ENCODE measurements at regions not wholly inside any gene's neighbourhood (a gene's known extent, or its start where the extent isn't known, plus 50 kb on each side); places are given as distances from the start of the nearest gene placed in this dataset.
A peak's percentile ranks its signal among the peaks of the same experiment; 100 is the strongest.

DNA sequence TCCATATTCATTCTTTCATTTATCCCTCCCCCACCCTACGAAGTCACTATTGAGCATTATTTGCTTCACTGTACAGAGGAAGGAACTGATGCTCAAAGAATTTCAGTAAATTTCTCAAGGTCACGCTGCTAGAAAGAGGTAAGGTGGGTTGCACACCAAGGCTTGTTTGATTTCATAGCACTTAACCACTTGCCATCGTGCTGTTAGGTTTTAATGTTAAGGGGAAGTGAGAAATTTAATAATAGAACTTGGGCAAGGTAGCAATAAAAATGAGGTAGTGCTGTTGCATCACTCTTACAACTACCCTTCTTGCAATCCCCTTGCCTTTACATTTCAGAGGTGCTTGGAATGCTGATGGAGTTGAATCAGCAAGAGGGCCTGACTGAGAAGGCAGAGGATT is 343.1 kb downstream of the MID1IP1 start:
- DNase-seq (ENCODE audit: low read depth), result no peak
- TF ChIP-seq, protein P1, sequence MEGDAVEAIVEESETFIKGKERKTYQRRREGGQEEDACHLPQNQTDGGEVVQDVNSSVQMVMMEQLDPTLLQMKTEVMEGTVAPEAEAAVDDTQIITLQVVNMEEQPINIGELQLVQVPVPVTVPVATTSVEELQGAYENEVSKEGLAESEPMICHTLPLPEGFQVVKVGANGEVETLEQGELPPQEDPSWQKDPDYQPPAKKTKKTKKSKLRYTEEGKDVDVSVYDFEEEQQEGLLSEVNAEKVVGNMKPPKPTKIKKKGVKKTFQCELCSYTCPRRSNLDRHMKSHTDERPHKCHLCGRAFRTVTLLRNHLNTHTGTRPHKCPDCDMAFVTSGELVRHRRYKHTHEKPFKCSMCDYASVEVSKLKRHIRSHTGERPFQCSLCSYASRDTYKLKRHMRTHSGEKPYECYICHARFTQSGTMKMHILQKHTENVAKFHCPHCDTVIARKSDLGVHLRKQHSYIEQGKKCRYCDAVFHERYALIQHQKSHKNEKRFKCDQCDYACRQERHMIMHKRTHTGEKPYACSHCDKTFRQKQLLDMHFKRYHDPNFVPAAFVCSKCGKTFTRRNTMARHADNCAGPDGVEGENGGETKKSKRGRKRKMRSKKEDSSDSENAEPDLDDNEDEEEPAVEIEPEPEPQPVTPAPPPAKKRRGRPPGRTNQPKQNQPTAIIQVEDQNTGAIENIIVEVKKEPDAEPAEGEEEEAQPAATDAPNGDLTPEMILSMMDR (IDR thresholded peaks at IDR 0.05; ENCODE audit: insufficient read depth, low read length, poor library complexity, severe bottlenecking), result no peak
- H3K27me3 ChIP-seq (ENCODE audit: control insufficient read depth, insufficient read depth, low read length), result no peaks in the 10 kb centered on the region

DNA sequence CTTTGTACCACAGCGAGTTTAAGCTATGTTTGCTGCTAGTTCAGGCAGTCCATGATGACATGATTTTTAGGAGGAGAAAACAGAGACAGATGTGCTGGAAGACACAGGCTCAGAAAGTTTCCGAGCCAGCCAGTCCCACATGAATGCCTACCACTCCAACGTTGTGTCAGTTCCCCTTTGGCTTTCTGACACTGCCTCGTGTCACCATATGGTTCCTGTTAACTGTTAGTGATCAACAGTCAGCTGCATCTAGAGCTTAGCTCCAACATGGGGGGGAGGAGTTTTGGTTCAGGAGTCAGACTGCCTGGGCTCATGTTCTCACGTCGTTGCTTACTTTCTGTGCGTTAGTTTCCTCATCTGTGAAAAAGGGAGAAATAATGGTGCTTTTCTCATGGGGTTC is 343.7 kb downstream of the MID1IP1 start:
- TF ChIP-seq, protein P1 (IDR thresholded peaks at IDR 0.05; ENCODE audit: insufficient read depth, low read length, poor library complexity, severe bottlenecking), result no peak
- DNase-seq (ENCODE audit: low read depth), result no peak
- H3K4me3 ChIP-seq (ENCODE audit: low read depth, low read length), result no peak overlapping the region
- no peaks in the 10 kb centered on the region for H3K27me3 ChIP-seq (ENCODE audit: control insufficient read depth, insufficient read depth, low read length)
- H3K36me3 ChIP-seq (ENCODE audit: control insufficient read depth, insufficient read depth, low read length), result no peaks in the 10 kb centered on the region

More for the DNA sequence above, 343.1 kb downstream of the MID1IP1 start:
- H3K4me3 ChIP-seq (ENCODE audit: low read depth, low read length), result no peak overlapping the region
- H3K36me3 ChIP-seq (ENCODE audit: control insufficient read depth, insufficient read depth, low read length), result no peaks in the 10 kb centered on the region

DNA sequence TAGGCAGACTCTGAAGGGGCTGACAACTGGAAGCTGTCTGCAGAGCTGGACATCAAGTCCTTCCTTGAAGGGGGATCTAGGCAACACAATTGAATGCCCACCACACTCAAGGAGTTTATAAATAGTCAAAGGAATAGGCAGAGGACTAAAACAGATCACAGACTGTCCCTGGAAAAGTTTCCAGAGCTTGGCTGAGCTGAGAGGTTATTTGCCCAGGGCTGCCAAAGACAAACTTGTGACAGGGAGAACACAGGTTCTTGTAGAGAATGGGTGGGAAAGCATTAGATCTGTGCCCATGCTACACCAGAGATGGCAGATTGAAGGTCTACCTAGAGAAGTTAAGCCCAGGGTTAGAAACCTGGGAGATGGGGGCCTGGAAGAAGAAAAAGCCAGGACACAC is 344.6 kb downstream of the MID1IP1 start:
- Histone ChIP-seq H3K27me3 (ENCODE audit: control insufficient read depth, insufficient read depth, low read length) (no peaks in the 10 kb centered on the region), H3K36me3 (ENCODE audit: control insufficient read depth, insufficient read depth, low read length) (no peaks in the 10 kb centered on the region), H3K4me3 (ENCODE audit: low read depth, low read length) (no peak overlapping the region)
- DNase-seq (ENCODE audit: low read depth), result no peak
- TF ChIP-seq, protein P1 (IDR thresholded peaks at IDR 0.05; ENCODE audit: insufficient read depth, low read length, poor library complexity, severe bottlenecking), result no peak

DNA sequence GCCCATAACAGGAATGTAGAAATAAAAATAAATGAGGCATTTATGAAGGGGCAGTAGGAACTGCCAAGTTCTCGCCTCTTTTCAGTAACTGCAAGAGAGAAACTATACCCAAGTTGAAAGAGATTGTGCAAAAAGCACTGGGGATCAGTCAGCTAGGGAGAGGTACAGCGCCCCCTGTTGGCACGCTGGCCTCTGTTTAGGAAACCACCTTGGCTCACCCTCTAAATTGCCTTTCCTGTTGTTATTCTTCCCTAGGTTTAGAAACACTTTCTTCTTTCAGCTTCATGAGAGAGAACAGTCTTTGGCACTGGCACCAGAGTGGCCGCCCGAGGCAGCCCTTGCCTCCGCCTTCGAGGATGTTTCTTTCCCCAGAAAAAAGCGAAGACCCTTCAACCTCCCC is 348.5 kb downstream of the MID1IP1 start:
- Histone ChIP-seq H3K4me3 (ENCODE audit: low read depth, low read length) (no peak overlapping the region), H3K36me3 (ENCODE audit: control insufficient read depth, insufficient read depth, low read length) (no peaks in the 10 kb centered on the region), H3K27me3 (ENCODE audit: control insufficient read depth, insufficient read depth, low read length) (no peaks in the 10 kb centered on the region)
- DNase-seq (ENCODE audit: low read depth), result no peak
- TF ChIP-seq, protein P1 (IDR thresholded peaks at IDR 0.05; ENCODE audit: insufficient read depth, low read length, poor library complexity, severe bottlenecking), result peak; percentile 63

DNA sequence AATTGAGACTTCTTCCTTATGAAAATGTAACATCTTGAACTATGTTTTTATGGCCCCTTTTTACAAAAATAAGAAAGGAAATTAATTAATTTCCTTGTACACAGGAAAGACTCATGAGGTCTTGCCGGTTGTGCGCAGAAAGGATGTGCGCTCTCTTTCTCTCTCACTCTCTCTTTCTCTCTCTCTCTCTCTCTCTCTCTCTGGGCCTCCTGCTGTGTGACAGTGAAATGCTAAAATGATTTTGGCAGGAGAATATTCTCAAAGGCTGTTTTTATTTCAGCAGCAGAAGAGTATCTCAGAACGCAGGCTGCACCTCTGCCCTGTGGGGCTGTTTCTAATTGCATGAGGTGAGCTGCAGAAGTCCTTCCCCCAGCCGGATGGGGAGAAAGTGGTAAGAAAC is 349.0 kb downstream of the MID1IP1 start:
- Histone ChIP-seq H3K4me3 (ENCODE audit: low read depth, low read length) (no peak overlapping the region), H3K36me3 (ENCODE audit: control insufficient read depth, insufficient read depth, low read length) (no peaks in the 10 kb centered on the region), H3K27me3 (ENCODE audit: control insufficient read depth, insufficient read depth, low read length) (no peaks in the 10 kb centered on the region)
- TF ChIP-seq, protein P1 (IDR thresholded peaks at IDR 0.05; ENCODE audit: insufficient read depth, low read length, poor library complexity, severe bottlenecking), result no peak
- no peak for DNase-seq (ENCODE audit: low read depth)

DNA sequence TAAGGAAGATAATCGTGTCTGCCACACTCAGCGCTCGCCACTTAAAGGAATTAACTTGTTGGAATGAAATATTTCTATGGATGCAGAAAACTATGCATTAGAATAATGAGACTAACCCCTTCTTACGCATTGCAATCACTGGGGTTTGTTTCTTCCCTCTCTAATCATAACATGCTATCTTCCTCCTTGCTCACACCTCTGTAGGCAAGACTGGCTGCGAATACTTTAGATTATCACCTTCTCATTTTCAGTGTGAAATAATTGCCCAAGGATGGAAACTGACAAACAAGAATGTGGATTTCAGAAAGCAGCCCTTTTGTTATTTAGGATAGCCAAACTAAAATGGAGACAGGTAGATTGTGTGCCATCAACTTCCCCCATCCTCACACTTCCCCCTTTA is 349.4 kb downstream of the MID1IP1 start:
- Histone ChIP-seq H3K36me3 (ENCODE audit: control insufficient read depth, insufficient read depth, low read length) (no peaks in the 10 kb centered on the region), H3K27me3 (ENCODE audit: control insufficient read depth, insufficient read depth, low read length) (no peaks in the 10 kb centered on the region), H3K4me3 (ENCODE audit: low read depth, low read length) (no peak overlapping the region)
- DNase-seq (ENCODE audit: low read depth), result no peak
- TF ChIP-seq, protein P1 (IDR thresholded peaks at IDR 0.05; ENCODE audit: insufficient read depth, low read length, poor library complexity, severe bottlenecking), result no peak
